HepG2 (cell line): ENCODE measurements at regions not wholly inside any gene's neighbourhood (a gene's known extent, or its start where the extent isn't known, plus 50 kb on each side); places are given as distances from the start of the nearest gene placed in this dataset.

Experiments used
- HBP1 ChIP-seq: IDR thresholded peaks from 2 replicates; pipeline ENCODE4 v1.6.1; 2016; ENCODE audit warnings: low read depth, control low read depth
- KLF6 ChIP-seq: IDR thresholded peaks from 2 replicates; pipeline ENCODE4 v1.8.0; 2016; ENCODE audit warnings: missing biosample characterization, missing genetic modification reagents
- MLLT10 ChIP-seq: sonication (generic); formaldehyde crosslinking; IDR thresholded peaks from 2 replicates; pipeline ENCODE4 v1.4.0; 2020; ENCODE audit warnings: missing genetic modification reagents
- ZSCAN25 ChIP-seq: sonication (generic); formaldehyde crosslinking; IDR thresholded peaks from 2 replicates; pipeline ENCODE4 v1.8.0; 2022; ENCODE audit warnings: mild to moderate bottlenecking, missing genetic modification reagents
- TF ChIP-seq, protein P1 (sequence below): IDR thresholded peaks from 2 replicates; pipeline ENCODE4 v1.6.1; 2016; ENCODE audit warnings: low read depth, missing genetic modification reagents, missing compliant biosample characterization
- TF ChIP-seq, protein P2 (sequence below): sonication (generic); formaldehyde crosslinking; IDR thresholded peaks from 2 replicates; pipeline ENCODE4 v1.5.0; 2020; ENCODE audit warnings: mild to moderate bottlenecking, missing genetic modification reagents

DNA sequence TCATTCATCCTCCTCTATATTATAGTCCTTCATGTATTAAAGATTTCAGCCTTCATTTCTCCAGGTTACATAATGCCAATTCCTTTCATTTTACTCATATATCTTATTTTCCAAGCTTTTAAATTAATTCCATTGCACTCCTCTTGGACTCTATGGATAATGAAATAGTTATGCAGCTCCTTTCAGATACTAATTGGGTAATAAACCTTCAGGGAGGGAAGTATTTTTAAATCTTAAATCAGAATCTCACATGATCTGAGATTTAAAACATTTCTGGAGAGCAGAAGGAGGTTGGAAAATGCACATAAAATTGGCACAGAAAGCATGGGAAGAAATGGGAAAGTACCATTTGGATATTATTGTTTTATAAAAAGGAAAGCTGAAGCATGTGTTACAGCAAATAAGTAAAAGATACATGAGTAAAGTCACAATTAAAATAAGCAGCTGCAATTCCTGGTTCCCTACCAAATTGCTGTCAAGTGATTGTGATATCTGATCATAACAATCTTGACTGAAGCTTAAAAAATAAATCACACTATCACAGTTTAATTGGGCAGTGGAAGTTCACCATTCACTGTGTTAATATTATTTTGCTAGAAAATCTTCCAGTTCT lies 257.9 kb upstream of the NREP start (continued):
- TF ChIP-seq, protein P1, sequence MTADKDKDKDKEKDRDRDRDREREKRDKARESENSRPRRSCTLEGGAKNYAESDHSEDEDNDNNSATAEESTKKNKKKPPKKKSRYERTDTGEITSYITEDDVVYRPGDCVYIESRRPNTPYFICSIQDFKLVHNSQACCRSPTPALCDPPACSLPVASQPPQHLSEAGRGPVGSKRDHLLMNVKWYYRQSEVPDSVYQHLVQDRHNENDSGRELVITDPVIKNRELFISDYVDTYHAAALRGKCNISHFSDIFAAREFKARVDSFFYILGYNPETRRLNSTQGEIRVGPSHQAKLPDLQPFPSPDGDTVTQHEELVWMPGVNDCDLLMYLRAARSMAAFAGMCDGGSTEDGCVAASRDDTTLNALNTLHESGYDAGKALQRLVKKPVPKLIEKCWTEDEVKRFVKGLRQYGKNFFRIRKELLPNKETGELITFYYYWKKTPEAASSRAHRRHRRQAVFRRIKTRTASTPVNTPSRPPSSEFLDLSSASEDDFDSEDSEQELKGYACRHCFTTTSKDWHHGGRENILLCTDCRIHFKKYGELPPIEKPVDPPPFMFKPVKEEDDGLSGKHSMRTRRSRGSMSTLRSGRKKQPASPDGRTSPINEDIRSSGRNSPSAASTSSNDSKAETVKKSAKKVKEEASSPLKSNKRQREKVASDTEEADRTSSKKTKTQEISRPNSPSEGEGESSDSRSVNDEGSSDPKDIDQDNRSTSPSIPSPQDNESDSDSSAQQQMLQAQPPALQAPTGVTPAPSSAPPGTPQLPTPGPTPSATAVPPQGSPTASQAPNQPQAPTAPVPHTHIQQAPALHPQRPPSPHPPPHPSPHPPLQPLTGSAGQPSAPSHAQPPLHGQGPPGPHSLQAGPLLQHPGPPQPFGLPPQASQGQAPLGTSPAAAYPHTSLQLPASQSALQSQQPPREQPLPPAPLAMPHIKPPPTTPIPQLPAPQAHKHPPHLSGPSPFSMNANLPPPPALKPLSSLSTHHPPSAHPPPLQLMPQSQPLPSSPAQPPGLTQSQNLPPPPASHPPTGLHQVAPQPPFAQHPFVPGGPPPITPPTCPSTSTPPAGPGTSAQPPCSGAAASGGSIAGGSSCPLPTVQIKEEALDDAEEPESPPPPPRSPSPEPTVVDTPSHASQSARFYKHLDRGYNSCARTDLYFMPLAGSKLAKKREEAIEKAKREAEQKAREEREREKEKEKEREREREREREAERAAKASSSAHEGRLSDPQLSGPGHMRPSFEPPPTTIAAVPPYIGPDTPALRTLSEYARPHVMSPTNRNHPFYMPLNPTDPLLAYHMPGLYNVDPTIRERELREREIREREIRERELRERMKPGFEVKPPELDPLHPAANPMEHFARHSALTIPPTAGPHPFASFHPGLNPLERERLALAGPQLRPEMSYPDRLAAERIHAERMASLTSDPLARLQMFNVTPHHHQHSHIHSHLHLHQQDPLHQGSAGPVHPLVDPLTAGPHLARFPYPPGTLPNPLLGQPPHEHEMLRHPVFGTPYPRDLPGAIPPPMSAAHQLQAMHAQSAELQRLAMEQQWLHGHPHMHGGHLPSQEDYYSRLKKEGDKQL (CRISPR knock-in tag) = no peak
- no peak for TF ChIP-seq HBP1 (CRISPR knock-in tag)
- TF ChIP-seq, protein P2, sequence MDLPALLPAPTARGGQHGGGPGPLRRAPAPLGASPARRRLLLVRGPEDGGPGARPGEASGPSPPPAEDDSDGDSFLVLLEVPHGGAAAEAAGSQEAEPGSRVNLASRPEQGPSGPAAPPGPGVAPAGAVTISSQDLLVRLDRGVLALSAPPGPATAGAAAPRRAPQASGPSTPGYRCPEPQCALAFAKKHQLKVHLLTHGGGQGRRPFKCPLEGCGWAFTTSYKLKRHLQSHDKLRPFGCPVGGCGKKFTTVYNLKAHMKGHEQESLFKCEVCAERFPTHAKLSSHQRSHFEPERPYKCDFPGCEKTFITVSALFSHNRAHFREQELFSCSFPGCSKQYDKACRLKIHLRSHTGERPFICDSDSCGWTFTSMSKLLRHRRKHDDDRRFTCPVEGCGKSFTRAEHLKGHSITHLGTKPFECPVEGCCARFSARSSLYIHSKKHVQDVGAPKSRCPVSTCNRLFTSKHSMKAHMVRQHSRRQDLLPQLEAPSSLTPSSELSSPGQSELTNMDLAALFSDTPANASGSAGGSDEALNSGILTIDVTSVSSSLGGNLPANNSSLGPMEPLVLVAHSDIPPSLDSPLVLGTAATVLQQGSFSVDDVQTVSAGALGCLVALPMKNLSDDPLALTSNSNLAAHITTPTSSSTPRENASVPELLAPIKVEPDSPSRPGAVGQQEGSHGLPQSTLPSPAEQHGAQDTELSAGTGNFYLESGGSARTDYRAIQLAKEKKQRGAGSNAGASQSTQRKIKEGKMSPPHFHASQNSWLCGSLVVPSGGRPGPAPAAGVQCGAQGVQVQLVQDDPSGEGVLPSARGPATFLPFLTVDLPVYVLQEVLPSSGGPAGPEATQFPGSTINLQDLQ (CRISPR knock-in tag) = no peak
- TF ChIP-seq MLLT10 = no peak
- no peak for TF ChIP-seq KLF6 (CRISPR knock-in tag)
- no peak for TF ChIP-seq ZSCAN25
